GM12892 (cell line): ENCODE measurements at regions not wholly inside any gene's neighbourhood (a gene's known extent, or its start where the extent isn't known, plus 50 kb on each side); places are given as distances from the start of the nearest gene placed in this dataset.

Experiments used
- POLR2A ChIP-seq: IDR thresholded peaks from 2 replicates; pipeline ENCODE4 v1.6.1; 2011; ENCODE audit warnings: low read depth, low read length, control low read depth
- POLR2AphosphoS5 ChIP-seq: IDR thresholded peaks from 2 replicates; pipeline ENCODE4 v1.6.1; 2011; ENCODE audit warnings: low read depth, low read length, control low read depth
- TAF1 ChIP-seq: IDR thresholded peaks from 2 replicates; pipeline ENCODE4 v1.6.1; 2011; ENCODE audit warnings: low read depth, mild to moderate bottlenecking, control low read depth, low read length, borderline replicate concordance

GRCh38 chr3:162368417-162368816 is 871.8 kb downstream of the OTOL1 start:
- no peak for TF ChIP-seq POLR2A
- TF ChIP-seq POLR2AphosphoS5: no peak
- TF ChIP-seq TAF1: no peak
